ENCODE measurements at regions not wholly inside any gene's neighbourhood (a gene's known extent, or its start where the extent isn't known, plus 50 kb on each side); places are given as distances from the start of the nearest gene placed in this dataset.

GRCh38 chr11:105548359-105548758 lies 61.5 kb upstream of the GRIA4 start:
- TF ChIP-seq EP300 (IDR thresholded peaks at IDR 0.05; ENCODE audit: borderline replicate concordance) (no peak), USF1 (IDR thresholded peaks at IDR 0.05) (no peak), TCF12 (IDR thresholded peaks at IDR 0.05; ENCODE audit: low read depth) (no peak), TEAD4 (IDR thresholded peaks at IDR 0.05) (no peak), NFIC (IDR thresholded peaks at IDR 0.05) (no peak), TAF1 (IDR thresholded peaks at IDR 0.05; ENCODE audit: low read depth) (no peak)
